Astrocyte of the spinal cord (primary cell): ENCODE measurements at regions not wholly inside any gene's neighbourhood (a gene's known extent, or its start where the extent isn't known, plus 50 kb on each side); places are given as distances from the start of the nearest gene placed in this dataset.

Source experiments
- DNase-seq: peaks from one replicate; pipeline ENCODE4 v3.0.0; 2011; ENCODE audit warnings: low read depth, low spot score
- H3K4me3 ChIP-seq: 2 replicates; pipeline ENCODE4 v1.5.1; 2011; ENCODE audit warnings: low read depth, mild to moderate bottlenecking, low read length, moderate library complexity
- CTCF ChIP-seq: IDR thresholded peaks from 2 replicates; pipeline ENCODE4 v1.5.1; 2012; ENCODE audit warnings: low read depth, mild to moderate bottlenecking, low read length, inconsistent platforms
- in situ Hi-C: cut with HindIII; loops from 2 replicates; pipeline ENCODE4 v1.10.0; 2017; ENCODE audit warnings: low sequenced_read_pairs

GRCh38 chr5:82610686-82611085 is 332.5 kb upstream of the RPS23 start:
- DNase-seq = no peak
- no peak overlapping the region for H3K4me3 ChIP-seq
- in situ Hi-C loops = no loop called here
- no peak for TF ChIP-seq CTCF

GRCh38 chr5:82605441-82605973 is 327.4 kb upstream of the RPS23 start:
- no peak for TF ChIP-seq CTCF
- no peak for DNase-seq
- in situ Hi-C loops = no loop called here
- no peak overlapping the region for H3K4me3 ChIP-seq

GRCh38 chr5:82603033-82603987 is 325.2 kb upstream of the RPS23 start:
- H3K4me3 ChIP-seq = no peak overlapping the region
- no peak for TF ChIP-seq CTCF
- DNase-seq = no peak
- in situ Hi-C loops = no loop called here

GRCh38 chr5:82601861-82602260 is 323.7 kb upstream of the RPS23 start:
- H3K4me3 ChIP-seq = no peak overlapping the region
- TF ChIP-seq CTCF = no peak
- DNase-seq = no peak
- in situ Hi-C loops = no loop called here

- no peak for TF ChIP-seq CTCF
- no peak overlapping the region for H3K4me3 ChIP-seq
- in situ Hi-C loops = no loop called here
- DNase-seq = no peak
Measured at GRCh38 chr5:82601077-82601476, 322.9 kb upstream of the RPS23 start.

GRCh38 chr5:82599692-82600091 is 321.5 kb upstream of the RPS23 start:
- H3K4me3 ChIP-seq = no peak overlapping the region
- in situ Hi-C loops = no loop called here
- TF ChIP-seq CTCF = no peak
- no peak for DNase-seq
